HEK293T (cell line): ENCODE measurements at regions not wholly inside any gene's neighbourhood (a gene's known extent, or its start where the extent isn't known, plus 50 kb on each side); places are given as distances from the start of the nearest gene placed in this dataset.

Experiments
- BHLHE40 ChIP-seq: fragments of 450-650 bp; IDR thresholded peaks from 2 replicates; pipeline ENCODE4 v1.6.1; 2016; ENCODE audit warnings: mild to moderate bottlenecking, moderate library complexity, borderline replicate concordance
- FOXA1 ChIP-seq: fragments of 450-650 bp; IDR thresholded peaks from 2 replicates; pipeline ENCODE4 v1.6.1; 2016; ENCODE audit warnings: mild to moderate bottlenecking
- FOXM1 ChIP-seq: fragments of 450-650 bp; IDR thresholded peaks from 2 replicates; pipeline ENCODE4 v1.6.1; 2017; ENCODE audit warnings: mild to moderate bottlenecking, borderline replicate concordance
- L3MBTL2 ChIP-seq: fragments of 450-650 bp; conservative IDR thresholded peaks from 2 replicates; pipeline ENCODE4 v1.6.1; 2016; ENCODE audit warnings: mild to moderate bottlenecking
- LEF1 ChIP-seq: fragments of 450-650 bp; IDR thresholded peaks from 2 replicates; pipeline ENCODE4 v1.6.1; 2017; ENCODE audit warnings: mild to moderate bottlenecking, borderline replicate concordance
- NFRKB ChIP-seq: fragments of 450-650 bp; IDR thresholded peaks from 2 replicates; pipeline ENCODE4 v1.6.1; 2016; ENCODE audit warnings: mild to moderate bottlenecking, moderate library complexity
- SP1 ChIP-seq: fragments of 450-650 bp; IDR thresholded peaks from 2 replicates; pipeline ENCODE4 v1.6.1; 2017
- SUZ12 ChIP-seq: fragments of 450-650 bp; IDR thresholded peaks from 2 replicates; pipeline ENCODE4 v1.6.1; 2016; ENCODE audit warnings: mild to moderate bottlenecking
- TARDBP ChIP-seq: fragments of 450-650 bp; IDR thresholded peaks from 2 replicates; pipeline ENCODE4 v1.6.1; 2016

GRCh38 chr1:87914396-87914795 lies 585.7 kb downstream of the LMO4 start:
- TF ChIP-seq TARDBP: no peak
- TF ChIP-seq FOXA1: no peak
- TF ChIP-seq L3MBTL2: no peak
- no peak for TF ChIP-seq NFRKB
- TF ChIP-seq SP1: no peak
- TF ChIP-seq SUZ12: no peak
- TF ChIP-seq LEF1: no peak
- no peak for TF ChIP-seq FOXM1
- no peak for TF ChIP-seq BHLHE40
